OCI-LY7 (cell line): ENCODE measurements at regions not wholly inside any gene's neighbourhood (a gene's known extent, or its start where the extent isn't known, plus 50 kb on each side); places are given as distances from the start of the nearest gene placed in this dataset.

Experiments
- CTCF ChIP-seq: fragments of 200-600 bp; sonication (generic); conservative IDR thresholded peaks from 2 replicates; pipeline ENCODE4 v1.5.1; 2014; ENCODE audit warnings: mild to moderate bottlenecking, antibody characterized with exemption, low read length, moderate library complexity, mixed read lengths
- EZH2phosphoT487 ChIP-seq: fragments of 200-600 bp; sonication (generic); IDR thresholded peaks from 2 replicates; pipeline ENCODE4 v1.6.1; 2018; ENCODE audit warnings: low read depth, borderline replicate concordance, mild to moderate bottlenecking, mixed run types, antibody characterized with exemption, low read length, moderate library complexity, mixed read lengths

DNA sequence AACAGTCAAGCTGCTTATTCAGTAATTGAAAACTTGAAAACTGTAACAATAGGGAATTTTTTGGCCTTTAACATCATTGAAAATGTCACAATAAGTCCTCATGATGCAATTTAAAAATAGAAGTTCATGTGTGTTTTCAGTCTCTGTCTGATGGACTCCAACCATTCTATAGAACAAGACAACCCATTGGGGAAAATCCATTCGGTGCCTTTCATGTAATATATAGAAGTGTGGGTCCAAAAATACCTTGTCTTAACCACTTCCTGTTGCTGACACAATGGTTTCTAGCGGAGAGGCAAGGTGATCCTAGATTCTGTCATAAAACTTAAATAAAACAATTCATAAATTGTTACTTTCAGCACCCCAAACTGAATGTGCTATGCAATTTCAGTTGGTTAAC, 1131.3 kb upstream of the MAP3K7 start:
- no peak for TF ChIP-seq CTCF
- TF ChIP-seq EZH2phosphoT487, result no peak
